Activated CD8-positive, alpha-beta memory T cell treated with anti-CD3 and anti-CD28 coated beads for 48 hours (primary cell): ENCODE measurements at regions not wholly inside any gene's neighbourhood (a gene's known extent, or its start where the extent isn't known, plus 50 kb on each side); places are given as distances from the start of the nearest gene placed in this dataset.
"Not testable (repeated sequence)": the region's sequence is repeated elsewhere in the genome, so short reads cannot be mapped to it uniquely, and the experiment has no call there.

Experiments
- DNase-seq, 3 experiments: peaks; one replicate each; pipeline ENCODE4 v3.0.0-alpha.2; 2020; ENCODE audit warnings: low read depth in 2 of 3, low spot score in 2 of 3

DNA sequence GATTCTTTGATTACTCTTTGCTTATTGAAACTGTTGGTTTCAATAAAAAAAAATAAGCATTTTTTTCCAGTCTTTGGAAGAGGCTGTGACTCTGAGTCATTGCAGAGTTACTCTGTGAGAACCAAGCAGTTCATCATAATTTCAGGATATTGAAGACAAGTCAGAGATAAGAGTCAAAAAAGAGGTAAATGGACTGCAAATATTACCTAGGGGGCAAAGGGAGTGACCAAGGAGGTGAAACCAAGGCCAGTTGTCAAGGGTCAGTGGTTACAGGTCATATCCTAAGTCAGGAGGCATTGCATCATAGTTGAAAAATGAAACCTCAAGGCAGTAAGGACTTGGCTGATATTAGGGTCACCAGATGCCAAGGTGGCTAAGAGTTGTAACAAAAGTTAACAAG is 597.1 kb upstream of the USP24 start:
- DNase-seq = no peak

- no peak for DNase-seq
Observed at GRCh38 chr1:55808263-55808662, 593.1 kb upstream of the USP24 start.

DNA sequence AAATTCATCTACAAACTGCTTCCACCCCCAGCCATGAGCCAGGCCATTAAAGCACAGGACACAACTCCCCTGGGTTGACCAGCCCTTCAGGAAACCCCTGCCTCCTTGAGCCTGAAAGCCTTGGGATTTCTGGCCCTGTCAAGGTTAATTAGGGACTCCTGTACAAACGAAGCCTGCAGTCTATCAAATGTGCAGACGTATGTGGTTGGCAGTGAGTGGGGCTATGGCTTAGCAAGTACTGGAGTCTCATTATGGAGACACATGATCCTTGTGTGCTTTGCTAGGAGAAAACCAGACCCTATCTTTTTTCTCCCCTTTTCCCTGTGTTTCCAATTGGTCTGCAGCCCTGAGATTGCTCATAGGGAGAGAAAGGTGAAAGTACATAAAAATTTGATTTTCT is 588.3 kb upstream of the USP24 start:
- DNase-seq = no peak

GRCh38 chr1:55801481-55801880 is 586.3 kb upstream of the USP24 start:
- DNase-seq = no peak

DNA sequence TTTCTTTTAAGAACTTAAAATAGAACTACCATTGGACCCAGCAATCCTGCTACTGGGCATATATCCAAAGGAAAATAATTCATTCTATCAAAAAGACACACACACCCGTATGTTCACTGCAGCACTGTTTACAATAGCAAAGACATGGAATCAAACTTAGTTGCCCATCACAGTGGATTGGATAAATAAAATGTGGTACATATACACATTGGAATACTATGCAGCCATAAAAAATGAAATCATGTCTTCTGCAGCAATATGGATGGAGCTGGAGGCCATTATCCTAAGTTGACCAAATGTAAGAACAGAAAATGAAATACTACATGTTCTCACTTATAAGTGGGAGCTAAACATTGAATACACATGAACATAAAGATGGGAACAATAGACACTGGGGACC is 585.3 kb upstream of the USP24 start:
- no peak for DNase-seq

- no peak for DNase-seq
Observed at GRCh38 chr1:55793856-55794255, 578.7 kb upstream of the USP24 start.

DNA sequence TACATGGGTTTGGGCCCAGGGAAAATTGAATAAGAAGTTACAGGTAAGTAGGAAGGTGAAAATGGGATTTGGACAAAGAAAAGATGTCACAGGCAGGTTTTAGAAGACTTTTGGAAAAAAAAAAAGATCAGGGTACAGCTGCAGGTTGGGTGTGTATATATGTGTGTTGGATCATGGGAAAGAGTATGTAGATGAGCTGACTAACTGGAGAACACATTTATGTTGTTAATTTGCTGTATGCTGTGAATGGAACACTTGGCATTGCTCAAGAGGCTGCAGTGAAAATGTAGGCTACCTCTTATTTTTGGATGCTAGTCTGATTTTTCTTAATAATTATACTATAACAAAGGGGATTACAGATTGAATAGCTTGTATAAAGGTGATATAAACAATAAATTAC is 577.7 kb upstream of the USP24 start:
- DNase-seq = no peak

DNA sequence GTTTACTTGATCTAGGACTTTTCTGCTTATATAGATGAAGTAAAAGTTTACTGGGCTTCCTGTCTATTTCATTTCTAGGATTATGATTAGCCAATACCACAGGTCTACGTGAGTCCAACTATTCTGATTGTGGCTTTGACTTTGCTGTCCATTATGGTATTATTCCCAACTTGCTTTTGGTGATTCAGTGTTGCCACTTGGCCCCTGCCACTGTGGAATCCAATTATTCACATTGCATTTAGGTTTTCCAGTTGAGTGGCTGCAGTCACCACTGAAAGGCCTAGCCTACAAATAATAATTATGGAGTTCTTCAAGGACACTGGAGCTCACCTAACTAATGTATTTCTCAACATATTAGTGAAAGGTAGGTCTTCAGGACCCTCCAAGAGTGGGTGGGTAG is 574.3 kb upstream of the USP24 start:
- no peak for DNase-seq

- DNase-seq = no peak
Observed at GRCh38 chr1:55786396-55786795, 571.2 kb upstream of the USP24 start.

GRCh38 chr1:55784941-55785450 is 569.8 kb upstream of the USP24 start:
- DNase-seq = not testable (repeated sequence)

GRCh38 chr1:55781944-55782482 is 566.8 kb upstream of the USP24 start:
- no peak for DNase-seq

- no peak for DNase-seq
Observed at GRCh38 chr1:55781003-55781402, 565.8 kb upstream of the USP24 start.

DNA sequence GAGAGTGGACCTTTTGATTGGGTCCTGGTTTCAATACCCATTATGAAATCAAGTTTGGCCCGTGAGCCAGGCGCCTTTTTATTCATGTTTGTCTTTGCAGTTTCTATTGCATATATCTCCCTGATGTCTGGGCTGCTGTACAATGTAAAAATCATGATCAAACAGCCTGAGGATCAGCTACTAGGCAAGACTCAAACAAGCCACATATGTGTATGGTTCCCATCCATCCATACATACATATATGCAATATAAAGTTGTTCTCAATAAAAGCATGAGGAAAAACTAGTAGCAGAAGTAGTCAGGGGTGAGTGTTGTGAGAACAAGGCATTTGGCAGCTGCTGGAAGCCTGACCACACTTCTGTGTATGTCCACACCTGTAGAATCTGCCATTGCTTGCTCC is 562.4 kb upstream of the USP24 start:
- no peak for DNase-seq

DNA sequence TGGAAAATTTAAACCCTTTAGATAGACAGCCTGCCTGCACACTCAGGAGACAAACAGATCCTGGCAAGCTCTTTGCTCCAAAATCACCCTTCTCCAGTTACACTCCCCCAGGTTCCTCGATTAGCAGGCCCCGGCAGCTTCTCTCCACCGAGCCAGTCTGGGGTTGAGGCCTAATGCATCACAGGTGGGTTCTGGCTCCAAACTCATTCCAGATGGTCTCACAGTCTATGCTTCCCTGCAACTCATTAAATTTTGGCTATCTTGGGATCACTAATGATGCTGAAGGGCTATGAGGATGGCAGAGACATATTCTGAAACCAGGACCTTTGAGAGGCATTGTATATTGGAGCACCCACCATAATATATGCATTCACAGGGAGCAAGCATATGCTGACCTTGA is 559.8 kb upstream of the USP24 start:
- no peak for DNase-seq

- no peak for DNase-seq
Observed at GRCh38 chr1:55774446-55774845, 559.3 kb upstream of the USP24 start.

- no peak for DNase-seq
Observed at GRCh38 chr1:55773211-55773940, 558.2 kb upstream of the USP24 start.

GRCh38 chr1:55768327-55768952 is 553.3 kb upstream of the USP24 start:
- DNase-seq = no peak

- no peak for DNase-seq
Observed at GRCh38 chr1:55767171-55767570, 552.0 kb upstream of the USP24 start.

DNA sequence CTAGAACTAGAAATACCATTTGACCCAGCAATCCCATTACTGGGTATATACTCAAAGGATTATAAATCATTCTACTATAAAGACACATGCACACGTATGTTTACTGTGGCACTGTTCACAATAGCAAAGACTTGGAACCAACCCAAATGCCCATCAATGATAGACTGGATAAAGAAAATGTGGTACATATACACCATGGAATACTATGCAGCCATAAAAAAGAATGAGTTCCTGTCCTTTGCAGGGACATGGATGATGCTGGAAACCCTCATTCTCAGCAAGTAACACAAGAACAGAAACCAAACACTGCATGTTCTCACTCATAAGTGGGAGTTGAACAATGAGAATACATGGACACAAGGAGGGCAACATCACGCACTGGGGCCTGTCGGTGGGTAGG is 550.3 kb upstream of the USP24 start:
- DNase-seq = not testable (repeated sequence)

DNA sequence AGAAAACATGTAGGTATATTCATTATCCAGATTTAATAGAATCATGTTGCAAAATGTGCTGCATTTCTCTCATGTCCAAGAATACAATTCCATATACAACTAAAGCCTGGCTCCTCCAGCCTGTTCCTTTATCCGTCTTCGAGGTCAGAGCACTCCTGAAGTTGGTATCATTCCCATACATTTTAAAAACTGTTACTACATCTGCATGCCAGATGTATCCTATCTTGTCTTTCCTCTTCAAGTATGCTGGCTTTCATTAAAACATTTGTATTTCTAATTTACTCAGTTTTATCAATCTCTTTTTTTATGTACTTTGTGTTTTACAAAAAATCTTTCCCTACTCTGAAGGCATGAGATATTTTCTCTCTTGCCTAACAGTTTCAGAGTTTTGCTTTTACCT is 536.6 kb upstream of the USP24 start:
- no peak for DNase-seq

- no peak for DNase-seq
Observed at GRCh38 chr1:55750628-55750995, 535.4 kb upstream of the USP24 start.

GRCh38 chr1:55749975-55750627 is 534.9 kb upstream of the USP24 start:
- DNase-seq = no peak
